CD14-positive monocyte (primary cell): ENCODE measurements at regions not wholly inside any gene's neighbourhood (a gene's known extent, or its start where the extent isn't known, plus 50 kb on each side); places are given as distances from the start of the nearest gene placed in this dataset.

Experiments
- DNase-seq, 3 donors: peaks; one replicate each; pipeline ENCODE4 v3.0.0-alpha.2; 2011 to 2022
- H2AFZ ChIP-seq: 2 replicates; pipeline ENCODE4 v1.6.0; 2012; ENCODE audit warnings: mild to moderate bottlenecking, low read depth, low read length, inconsistent platforms; ENCODE audit not compliant: insufficient read depth, poor library complexity, severe bottlenecking
- H3K27ac ChIP-seq, 2 donors: 1 replicate in 1 of 2; 2 replicates in 1 of 2; pipeline ENCODE4 v1.5.1; 2012 to 2013; ENCODE audit warnings: low read length in 2 of 2, control low read depth in 1 of 2, inconsistent platforms in 1 of 2, low read depth in 1 of 2, mild to moderate bottlenecking in 1 of 2
- H3K27me3 ChIP-seq, 2 donors: one replicate each; pipeline versions ENCODE4 v1.6.0 to v1.6.1; 2011 to 2013; ENCODE audit warnings: low read length in 2 of 2; ENCODE audit not compliant: control insufficient read depth in 2 of 2, insufficient read depth in 2 of 2
- H3K36me3 ChIP-seq, 2 donors: replicated peaks in 1 of 2; 1 replicate in 1 of 2; 2 replicates in 1 of 2; pipeline versions ENCODE4 v1.5.1 to v1.6.1; 2012 to 2013; ENCODE audit warnings: low read length in 2 of 2, control low read depth in 1 of 2, inconsistent platforms in 1 of 2, mild to moderate bottlenecking in 1 of 2; ENCODE audit not compliant: insufficient read depth in 2 of 2, control insufficient read depth in 1 of 2
- H3K4me1 ChIP-seq, 2 donors: 1 replicate in 1 of 2; 2 replicates in 1 of 2; pipeline versions ENCODE4 v1.5.1 to v1.6.1; 2012 to 2013; ENCODE audit warnings: low read length in 2 of 2, control low read depth in 1 of 2, inconsistent platforms in 1 of 2, mild to moderate bottlenecking in 1 of 2, moderate library complexity in 1 of 2; ENCODE audit not compliant: insufficient read depth in 2 of 2, control insufficient read depth in 1 of 2
- H3K4me2 ChIP-seq: replicated peaks from 2 replicates; pipeline ENCODE3; 2012; ENCODE audit warnings: low read length, moderate library complexity, mild to moderate bottlenecking; ENCODE audit not compliant: poor library complexity, severe bottlenecking; ENCODE audit errors: extremely low read depth
- H3K4me3 ChIP-seq, 3 experiments: fragments of 200-600 bp in 1 of 3; sonication (generic) in 1 of 3; replicated peaks in 1 of 3; 1 replicate in 2 of 3; 2 replicates in 1 of 3; pipeline ENCODE4 v1.5.1; 2011 to 2013; ENCODE audit warnings: low read length in 3 of 3, mild to moderate bottlenecking in 3 of 3, control low read depth in 2 of 3, low read depth in 2 of 3, inconsistent platforms in 1 of 3, moderate library complexity in 1 of 3
- H3K79me2 ChIP-seq: 2 replicates; pipeline ENCODE4 v1.6.0; 2012; ENCODE audit warnings: mild to moderate bottlenecking, control low read depth, inconsistent platforms, low read length, moderate library complexity; ENCODE audit not compliant: insufficient read depth
- H3K9ac ChIP-seq: 2 replicates; pipeline ENCODE4 v1.6.0; 2017; ENCODE audit warnings: low read length, mild to moderate bottlenecking; ENCODE audit not compliant: insufficient read depth, poor library complexity, severe bottlenecking
- H3K9me3 ChIP-seq, 2 donors: replicated peaks in 1 of 2; 1 replicate in 1 of 2; 2 replicates in 1 of 2; pipeline versions ENCODE4 v1.5.1 to v1.6.1; 2012 to 2013; ENCODE audit warnings: low read length in 2 of 2, control low read depth in 1 of 2; ENCODE audit not compliant: control insufficient read depth in 1 of 2, insufficient read depth in 1 of 2
- H4K20me1 ChIP-seq: 2 replicates; pipeline ENCODE4 v1.6.0; 2012; ENCODE audit warnings: mild to moderate bottlenecking, low read length, control low read depth, moderate library complexity; ENCODE audit not compliant: insufficient read depth
- H3K27ac Mint-ChIP-seq, 7 donors: one replicate each; pipeline ENCODE4 v1.8.0; 2020; ENCODE audit warnings: mild to moderate bottlenecking in 7 of 7, mixed read lengths in 7 of 7, moderate library complexity in 6 of 7, inconsistent platforms in 2 of 7
- H3K27me3 Mint-ChIP-seq, 3 donors: one replicate each; pipeline ENCODE4 v1.8.0; 2021 to 2022; ENCODE audit warnings: low read depth in 3 of 3, mild to moderate bottlenecking in 3 of 3, mixed read lengths in 3 of 3, moderate library complexity in 3 of 3, inconsistent platforms in 1 of 3
- H3K36me3 Mint-ChIP-seq, 2 donors: one replicate each; pipeline ENCODE4 v1.8.0; 2020; ENCODE audit warnings: mixed read lengths in 2 of 2, inconsistent platforms in 1 of 2, mild to moderate bottlenecking in 1 of 2
- H3K4me1 Mint-ChIP-seq: one replicate; pipeline ENCODE4 v1.8.0; 2020; ENCODE audit warnings: mild to moderate bottlenecking, mixed read lengths
- H3K4me3 Mint-ChIP-seq, 2 donors: one replicate each; pipeline ENCODE4 v1.8.0; 2020; ENCODE audit warnings: mild to moderate bottlenecking in 2 of 2, mixed read lengths in 2 of 2, moderate library complexity in 1 of 2
- H3K9me3 Mint-ChIP-seq, 7 donors: one replicate each; pipeline ENCODE4 v1.8.0; 2020 to 2022; ENCODE audit warnings: mixed read lengths in 7 of 7, mild to moderate bottlenecking in 6 of 7, moderate library complexity in 6 of 7, inconsistent platforms in 2 of 7
- CTCF ChIP-seq: fragments of 200-600 bp; IDR thresholded peaks from one replicate; pipeline ENCODE4 v1.8.0; 2022; ENCODE audit warnings: antibody characterized with exemption, mild to moderate bottlenecking
- WGBS: methylation state at CpG from one replicate; pipeline ENCODE4 v1.1.5; 2013; ENCODE audit warnings: missing lambda C conversion rate; ENCODE audit not compliant: insufficient coverage; 5-methylcytosine and 5-hydroxymethylcytosine counted together
- intact Hi-C, 2 donors: fragments of 100-400 bp; cut with micrococcal nuclease; formaldehyde crosslinking; loops; one replicate each; pipeline versions ENCODE4 v1.15.0 to v1.15.1; 2023

GRCh38 chr5:93191035-93191817, 389.8 kb downstream of the NR2F1-AS1 start:
- no peak overlapping the region for H3K9ac ChIP-seq
- intact Hi-C loops: no loop called here
- 96% methylated on average over 8 of the region's 11 CpGs for WGBS
- Mint-ChIP-seq H3K27ac (no peak overlapping the region), H3K9me3 (peaks cover 0 to 6% (median 3%) of the 10 kb centered on the region in 7 donors), H3K27me3 (peaks cover 0 to 3% (median 0%) of the 10 kb centered on the region in 3 donors), H3K4me3 (no peak overlapping the region), H3K4me1 (no peaks in the 10 kb centered on the region), H3K36me3 (no peaks in the 10 kb centered on the region)
- no peak overlapping the region for H3K4me3 ChIP-seq
- H3K27me3 ChIP-seq: no peaks in the 10 kb centered on the region
- H4K20me1 ChIP-seq: no peaks in the 10 kb centered on the region
- H3K79me2 ChIP-seq: no peaks in the 10 kb centered on the region
- no peaks in the 10 kb centered on the region for H3K4me1 ChIP-seq
- H3K27ac ChIP-seq: no peak overlapping the region
- H3K36me3 ChIP-seq: no peaks in the 10 kb centered on the region
- H2AFZ ChIP-seq: no peak overlapping the region
- DNase-seq: no peak
- peaks cover 3 to 15% of the 10 kb centered on the region in 2 donors for H3K9me3 ChIP-seq
- no peak overlapping the region for H3K4me2 ChIP-seq
- TF ChIP-seq CTCF: no peak

GRCh38 chr5:93189707-93190120, 391.3 kb downstream of the NR2F1-AS1 start:
- H3K27ac ChIP-seq: no peak overlapping the region
- Mint-ChIP-seq H3K27ac (no peak overlapping the region), H3K36me3 (no peaks in the 10 kb centered on the region), H3K4me1 (no peaks in the 10 kb centered on the region), H3K27me3 (peaks cover 0 to 3% (median 0%) of the 10 kb centered on the region in 3 donors), H3K9me3 (peaks cover 0 to 6% (median 3%) of the 10 kb centered on the region in 7 donors), H3K4me3 (no peak overlapping the region)
- DNase-seq: no peak
- no peaks in the 10 kb centered on the region for H4K20me1 ChIP-seq
- H3K9me3 ChIP-seq: peaks cover 3 to 15% of the 10 kb centered on the region in 2 donors
- no peak overlapping the region for H3K9ac ChIP-seq
- H3K4me1 ChIP-seq: no peaks in the 10 kb centered on the region
- H3K36me3 ChIP-seq: no peaks in the 10 kb centered on the region
- H3K4me2 ChIP-seq: no peak overlapping the region
- no peaks in the 10 kb centered on the region for H3K27me3 ChIP-seq
- TF ChIP-seq CTCF: no peak
- H2AFZ ChIP-seq: no peak overlapping the region
- no peaks in the 10 kb centered on the region for H3K79me2 ChIP-seq
- no CpG with 5 or more reads among the region's 2 CpGs for WGBS
- no peak overlapping the region for H3K4me3 ChIP-seq
- intact Hi-C loops: no loop called here
